ENCODE measurements at regions not wholly inside any gene's neighbourhood (a gene's known extent, or its start where the extent isn't known, plus 50 kb on each side); places are given as distances from the start of the nearest gene placed in this dataset.

GRCh38 chr12:107335802-107336570, 242.6 kb upstream of the CRY1 start:
- no peaks in the 10 kb centered on the region for H3K27me3 Mint-ChIP-seq (ENCODE audit: insufficient read depth, low read depth, poor library complexity)
- H3K9me3 Mint-ChIP-seq, result no peaks in the 10 kb centered on the region
- H3K4me3 Mint-ChIP-seq, result no peak overlapping the region
- H2AFZ ChIP-seq, result no peak overlapping the region
- TF ChIP-seq EZH2 (IDR thresholded peaks at IDR 0.05; ENCODE audit: low read depth, unreplicated experiment), result no peak
- TF ChIP-seq EZH2phosphoT487 (IDR thresholded peaks at IDR 0.05; ENCODE audit: unreplicated experiment), result no peak
- TF ChIP-seq JUNB (IDR thresholded peaks at IDR 0.05; ENCODE audit: unreplicated experiment), result no peak
- no peak for TF ChIP-seq NANOG (IDR thresholded peaks at IDR 0.05; ENCODE audit: borderline replicate concordance)
- TF ChIP-seq, protein P1, sequence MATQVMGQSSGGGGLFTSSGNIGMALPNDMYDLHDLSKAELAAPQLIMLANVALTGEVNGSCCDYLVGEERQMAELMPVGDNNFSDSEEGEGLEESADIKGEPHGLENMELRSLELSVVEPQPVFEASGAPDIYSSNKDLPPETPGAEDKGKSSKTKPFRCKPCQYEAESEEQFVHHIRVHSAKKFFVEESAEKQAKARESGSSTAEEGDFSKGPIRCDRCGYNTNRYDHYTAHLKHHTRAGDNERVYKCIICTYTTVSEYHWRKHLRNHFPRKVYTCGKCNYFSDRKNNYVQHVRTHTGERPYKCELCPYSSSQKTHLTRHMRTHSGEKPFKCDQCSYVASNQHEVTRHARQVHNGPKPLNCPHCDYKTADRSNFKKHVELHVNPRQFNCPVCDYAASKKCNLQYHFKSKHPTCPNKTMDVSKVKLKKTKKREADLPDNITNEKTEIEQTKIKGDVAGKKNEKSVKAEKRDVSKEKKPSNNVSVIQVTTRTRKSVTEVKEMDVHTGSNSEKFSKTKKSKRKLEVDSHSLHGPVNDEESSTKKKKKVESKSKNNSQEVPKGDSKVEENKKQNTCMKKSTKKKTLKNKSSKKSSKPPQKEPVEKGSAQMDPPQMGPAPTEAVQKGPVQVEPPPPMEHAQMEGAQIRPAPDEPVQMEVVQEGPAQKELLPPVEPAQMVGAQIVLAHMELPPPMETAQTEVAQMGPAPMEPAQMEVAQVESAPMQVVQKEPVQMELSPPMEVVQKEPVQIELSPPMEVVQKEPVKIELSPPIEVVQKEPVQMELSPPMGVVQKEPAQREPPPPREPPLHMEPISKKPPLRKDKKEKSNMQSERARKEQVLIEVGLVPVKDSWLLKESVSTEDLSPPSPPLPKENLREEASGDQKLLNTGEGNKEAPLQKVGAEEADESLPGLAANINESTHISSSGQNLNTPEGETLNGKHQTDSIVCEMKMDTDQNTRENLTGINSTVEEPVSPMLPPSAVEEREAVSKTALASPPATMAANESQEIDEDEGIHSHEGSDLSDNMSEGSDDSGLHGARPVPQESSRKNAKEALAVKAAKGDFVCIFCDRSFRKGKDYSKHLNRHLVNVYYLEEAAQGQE (IDR thresholded peaks at IDR 0.05; ENCODE audit: unreplicated experiment), result no peak
- no peak for TF ChIP-seq ZNF114 (CRISPR knock-in tag; IDR thresholded peaks at IDR 0.05)
- no peak for TF ChIP-seq STAT1 (IDR thresholded peaks at IDR 0.05; ENCODE audit: unreplicated experiment)
- no peak for TF ChIP-seq CTCF (conservative IDR thresholded peaks at IDR 0.05; ENCODE audit: low read depth in 2 of 2)
- TF ChIP-seq ZNF331 (CRISPR knock-in tag; IDR thresholded peaks at IDR 0.05; ENCODE audit: low read depth), result no peak
- H3K36me3 Mint-ChIP-seq (ENCODE audit: low read depth), result no peaks in the 10 kb centered on the region; the same call in 2 of the 3 replicates
- H3K79me2 ChIP-seq (replicated peaks; ENCODE audit: insufficient read depth), result no peaks in the 10 kb centered on the region
- H3K4me1 ChIP-seq (ENCODE audit: insufficient read depth), result no peaks in the 10 kb centered on the region
- ATAC-seq (no peak), DNase-seq (ENCODE audit: low spot score) (no peak)
- peaks cover 9% of the 10 kb centered on the region; the same call in 1 of the 2 replicates for H3K9me2 ChIP-seq (ENCODE audit: insufficient read depth)
- H3K27ac Mint-ChIP-seq, result no peak overlapping the region
- H3K27ac ChIP-seq (ENCODE audit: low read depth), result no peak overlapping the region
- no peaks in the 10 kb centered on the region for H4K20me1 ChIP-seq (replicated peaks; ENCODE audit: insufficient read depth)
- H3K4me1 Mint-ChIP-seq, result peaks cover 7% of the 10 kb centered on the region; the same call in 2 of the 3 replicates
- H3F3A ChIP-seq (replicated peaks; ENCODE audit: low read depth), result no peaks in the 10 kb centered on the region
- H3K36me3 ChIP-seq (ENCODE audit: insufficient read depth), result no peaks in the 10 kb centered on the region
- no peak overlapping the region for H3K4me2 ChIP-seq
- H3K27me3 ChIP-seq (ENCODE audit: insufficient read depth), result no peaks in the 10 kb centered on the region
- no peak overlapping the region for H3K4me3 ChIP-seq

DNA sequence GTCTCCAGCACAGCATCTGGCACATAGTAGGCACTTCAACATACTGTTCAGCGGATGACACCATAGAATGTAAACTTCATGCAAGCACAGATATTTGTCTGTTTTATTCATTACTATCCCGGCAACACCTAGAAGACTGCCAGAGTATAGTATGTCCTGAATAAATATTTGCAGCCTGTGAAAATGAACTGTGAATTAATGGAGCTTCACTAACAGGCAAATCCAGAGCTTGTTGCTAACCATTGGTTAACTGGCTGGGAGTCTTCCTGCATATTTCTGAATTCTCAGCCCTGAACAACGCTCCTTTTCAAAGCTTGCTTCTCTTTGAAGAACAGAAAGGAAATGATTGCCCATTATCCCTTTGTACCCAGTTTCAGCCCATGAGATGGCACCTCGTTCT, 243.3 kb upstream of the CRY1 start:
- Histone ChIP-seq H3K36me3 (ENCODE audit: insufficient read depth) (no peaks in the 10 kb centered on the region), H3K27ac (ENCODE audit: low read depth) (no peak overlapping the region), H3K4me2 (no peak overlapping the region), H2AFZ (no peak overlapping the region), H3K4me3 (no peak overlapping the region), H3K27me3 (ENCODE audit: insufficient read depth) (no peaks in the 10 kb centered on the region), H3K9me2 (ENCODE audit: insufficient read depth) (peaks cover 9% of the 10 kb centered on the region; the same call in 1 of the 2 replicates), H3F3A (replicated peaks; ENCODE audit: low read depth) (no peaks in the 10 kb centered on the region), H4K20me1 (replicated peaks; ENCODE audit: insufficient read depth) (no peaks in the 10 kb centered on the region), H3K4me1 (ENCODE audit: insufficient read depth) (no peaks in the 10 kb centered on the region), H3K79me2 (replicated peaks; ENCODE audit: insufficient read depth) (no peaks in the 10 kb centered on the region)
- Mint-ChIP-seq H3K36me3 (ENCODE audit: low read depth) (no peaks in the 10 kb centered on the region; the same call in 2 of the 3 replicates), H3K9me3 (no peaks in the 10 kb centered on the region), H3K27me3 (ENCODE audit: insufficient read depth, low read depth, poor library complexity) (no peaks in the 10 kb centered on the region), H3K4me3 (no peak overlapping the region), H3K4me1 (peaks cover 2% of the 10 kb centered on the region; the same call in 1 of the 3 replicates), H3K27ac (no peak overlapping the region)
- ATAC-seq (no peak), DNase-seq (ENCODE audit: low spot score) (no peak)
- TF ChIP-seq EZH2 (IDR thresholded peaks at IDR 0.05; ENCODE audit: low read depth, unreplicated experiment) (no peak), EZH2phosphoT487 (IDR thresholded peaks at IDR 0.05; ENCODE audit: unreplicated experiment) (no peak)
- TF ChIP-seq, protein P2, sequence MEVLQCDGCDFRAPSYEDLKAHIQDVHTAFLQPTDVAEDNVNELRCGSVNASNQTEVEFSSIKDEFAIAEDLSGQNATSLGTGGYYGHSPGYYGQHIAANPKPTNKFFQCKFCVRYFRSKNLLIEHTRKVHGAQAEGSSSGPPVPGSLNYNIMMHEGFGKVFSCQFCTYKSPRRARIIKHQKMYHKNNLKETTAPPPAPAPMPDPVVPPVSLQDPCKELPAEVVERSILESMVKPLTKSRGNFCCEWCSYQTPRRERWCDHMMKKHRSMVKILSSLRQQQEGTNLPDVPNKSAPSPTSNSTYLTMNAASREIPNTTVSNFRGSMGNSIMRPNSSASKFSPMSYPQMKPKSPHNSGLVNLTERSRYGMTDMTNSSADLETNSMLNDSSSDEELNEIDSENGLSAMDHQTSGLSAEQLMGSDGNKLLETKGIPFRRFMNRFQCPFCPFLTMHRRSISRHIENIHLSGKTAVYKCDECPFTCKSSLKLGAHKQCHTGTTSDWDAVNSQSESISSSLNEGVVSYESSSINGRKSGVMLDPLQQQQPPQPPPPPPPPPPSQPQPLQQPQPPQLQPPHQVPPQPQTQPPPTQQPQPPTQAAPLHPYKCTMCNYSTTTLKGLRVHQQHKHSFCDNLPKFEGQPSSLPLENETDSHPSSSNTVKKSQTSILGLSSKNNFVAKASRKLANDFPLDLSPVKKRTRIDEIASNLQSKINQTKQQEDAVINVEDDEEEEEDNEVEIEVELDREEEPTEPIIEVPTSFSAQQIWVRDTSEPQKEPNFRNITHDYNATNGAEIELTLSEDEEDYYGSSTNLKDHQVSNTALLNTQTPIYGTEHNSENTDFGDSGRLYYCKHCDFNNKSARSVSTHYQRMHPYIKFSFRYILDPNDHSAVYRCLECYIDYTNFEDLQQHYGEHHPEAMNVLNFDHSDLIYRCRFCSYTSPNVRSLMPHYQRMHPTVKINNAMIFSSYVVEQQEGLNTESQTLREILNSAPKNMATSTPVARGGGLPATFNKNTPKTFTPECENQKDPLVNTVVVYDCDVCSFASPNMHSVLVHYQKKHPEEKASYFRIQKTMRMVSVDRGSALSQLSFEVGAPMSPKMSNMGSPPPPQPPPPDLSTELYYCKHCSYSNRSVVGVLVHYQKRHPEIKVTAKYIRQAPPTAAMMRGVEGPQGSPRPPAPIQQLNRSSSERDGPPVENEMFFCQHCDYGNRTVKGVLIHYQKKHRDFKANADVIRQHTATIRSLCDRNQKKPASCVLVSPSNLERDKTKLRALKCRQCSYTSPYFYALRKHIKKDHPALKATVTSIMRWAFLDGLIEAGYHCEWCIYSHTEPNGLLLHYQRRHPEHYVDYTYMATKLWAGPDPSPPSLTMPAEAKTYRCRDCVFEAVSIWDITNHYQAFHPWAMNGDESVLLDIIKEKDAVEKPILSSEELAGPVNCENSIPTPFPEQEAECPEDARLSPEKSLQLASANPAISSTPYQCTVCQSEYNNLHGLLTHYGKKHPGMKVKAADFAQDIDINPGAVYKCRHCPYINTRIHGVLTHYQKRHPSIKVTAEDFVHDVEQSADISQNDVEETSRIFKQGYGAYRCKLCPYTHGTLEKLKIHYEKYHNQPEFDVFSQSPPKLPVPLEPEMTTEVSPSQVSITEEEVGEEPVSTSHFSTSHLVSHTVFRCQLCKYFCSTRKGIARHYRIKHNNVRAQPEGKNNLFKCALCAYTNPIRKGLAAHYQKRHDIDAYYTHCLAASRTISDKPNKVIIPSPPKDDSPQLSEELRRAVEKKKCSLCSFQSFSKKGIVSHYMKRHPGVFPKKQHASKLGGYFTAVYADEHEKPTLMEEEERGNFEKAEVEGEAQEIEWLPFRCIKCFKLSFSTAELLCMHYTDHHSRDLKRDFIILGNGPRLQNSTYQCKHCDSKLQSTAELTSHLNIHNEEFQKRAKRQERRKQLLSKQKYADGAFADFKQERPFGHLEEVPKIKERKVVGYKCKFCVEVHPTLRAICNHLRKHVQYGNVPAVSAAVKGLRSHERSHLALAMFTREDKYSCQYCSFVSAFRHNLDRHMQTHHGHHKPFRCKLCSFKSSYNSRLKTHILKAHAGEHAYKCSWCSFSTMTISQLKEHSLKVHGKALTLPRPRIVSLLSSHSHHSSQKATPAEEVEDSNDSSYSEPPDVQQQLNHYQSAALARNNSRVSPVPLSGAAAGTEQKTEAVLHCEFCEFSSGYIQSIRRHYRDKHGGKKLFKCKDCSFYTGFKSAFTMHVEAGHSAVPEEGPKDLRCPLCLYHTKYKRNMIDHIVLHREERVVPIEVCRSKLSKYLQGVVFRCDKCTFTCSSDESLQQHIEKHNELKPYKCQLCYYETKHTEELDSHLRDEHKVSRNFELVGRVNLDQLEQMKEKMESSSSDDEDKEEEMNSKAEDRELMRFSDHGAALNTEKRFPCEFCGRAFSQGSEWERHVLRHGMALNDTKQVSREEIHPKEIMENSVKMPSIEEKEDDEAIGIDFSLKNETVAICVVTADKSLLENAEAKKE (CRISPR knock-in tag; IDR thresholded peaks at IDR 0.05), result no peak

Data from GM23338 (cell line).